HFFc6 (cell line): ENCODE measurements at regions not wholly inside any gene's neighbourhood (a gene's known extent, or its start where the extent isn't known, plus 50 kb on each side); places are given as distances from the start of the nearest gene placed in this dataset.

Experiments
- DNase-seq: peaks from one replicate; pipeline ENCODE4 v3.0.0-alpha.2; 2018
- H3K27ac Mint-ChIP-seq: 2 replicates; pipeline ENCODE4 v1.8.0; 2020; ENCODE audit warnings: mild to moderate bottlenecking, mixed read lengths
- H3K27me3 Mint-ChIP-seq: 2 replicates; pipeline ENCODE4 v1.8.0; 2021; ENCODE audit warnings: mild to moderate bottlenecking, moderate library complexity, mixed read lengths; ENCODE audit not compliant: insufficient read depth
- H3K36me3 Mint-ChIP-seq: 2 replicates; pipeline ENCODE4 v1.8.0; 2021; ENCODE audit warnings: low read depth, mixed read lengths
- H3K4me1 Mint-ChIP-seq: 2 replicates; pipeline ENCODE4 v1.8.0; 2020; ENCODE audit warnings: low read depth, mixed read lengths
- H3K4me3 Mint-ChIP-seq: 2 replicates; pipeline ENCODE4 v1.8.0; 2020; ENCODE audit warnings: mild to moderate bottlenecking, moderate library complexity, mixed read lengths
- H3K9me3 Mint-ChIP-seq: 2 replicates; pipeline ENCODE4 v1.8.0; 2020; ENCODE audit warnings: mild to moderate bottlenecking, mixed read lengths
- CTCF ChIP-seq: fragments of 200-600 bp; sonication (generic); IDR thresholded peaks from 2 replicates; pipeline ENCODE4 v1.5.0; 2021; ENCODE audit warnings: antibody characterized with exemption, mild to moderate bottlenecking

- Mint-ChIP-seq H3K4me1 (no peaks in the 10 kb centered on the region), H3K4me3 (no peak overlapping the region), H3K27me3 (no peaks in the 10 kb centered on the region; the same call in 1 of the 2 replicates), H3K9me3 (peaks cover 89% of the 10 kb centered on the region), H3K27ac (no peak overlapping the region), H3K36me3 (peaks cover 6% of the 10 kb centered on the region)
- no peak for TF ChIP-seq CTCF
- DNase-seq: no peak
Measured at GRCh38 chr11:134752526-134752925, 340.5 kb upstream of the B3GAT1 start.

GRCh38 chr11:134751766-134752165 lies 339.7 kb upstream of the B3GAT1 start:
- Mint-ChIP-seq H3K9me3 (peaks cover 92% of the 10 kb centered on the region), H3K4me3 (no peak overlapping the region), H3K36me3 (peaks cover 6% of the 10 kb centered on the region), H3K27ac (no peak overlapping the region), H3K27me3 (no peaks in the 10 kb centered on the region; the same call in 1 of the 2 replicates), H3K4me1 (no peaks in the 10 kb centered on the region)
- TF ChIP-seq CTCF: no peak
- DNase-seq: no peak

DNA sequence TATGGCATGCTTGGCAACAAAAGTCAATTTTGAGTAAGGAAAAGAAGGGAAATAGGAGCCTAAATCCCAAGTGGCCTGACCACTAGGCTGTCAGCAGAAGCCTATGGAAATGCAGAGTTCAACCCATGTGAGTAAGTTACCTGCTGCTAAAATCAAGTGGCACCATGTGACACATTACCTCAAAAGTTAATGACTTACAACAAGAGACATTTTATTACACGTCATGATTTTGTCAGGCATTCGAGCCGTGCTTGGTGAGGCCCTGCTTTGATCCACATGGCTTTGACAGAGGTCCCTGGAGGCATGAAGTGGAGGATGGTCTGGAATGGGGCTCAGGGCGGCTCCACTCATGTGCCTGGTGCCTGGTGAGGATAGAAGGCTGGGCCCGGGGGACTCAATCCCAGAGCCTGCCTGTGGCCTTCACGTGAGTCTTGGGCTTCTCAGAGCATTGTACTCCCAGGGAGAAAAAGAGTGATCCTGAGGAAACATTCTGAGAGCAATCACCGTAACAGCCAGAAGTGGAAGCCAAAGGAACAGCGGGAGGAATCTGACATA lies 339.1 kb upstream of the B3GAT1 start:
- Mint-ChIP-seq H3K4me1 (no peaks in the 10 kb centered on the region), H3K27ac (no peak overlapping the region), H3K9me3 (peaks cover 92% of the 10 kb centered on the region), H3K4me3 (no peak overlapping the region), H3K36me3 (peaks cover 6% of the 10 kb centered on the region; the same call in 1 of the 2 replicates), H3K27me3 (no peaks in the 10 kb centered on the region; the same call in 1 of the 2 replicates)
- TF ChIP-seq CTCF: no peak
- DNase-seq: no peak

- no peak for DNase-seq
- H3K4me1 Mint-ChIP-seq: no peaks in the 10 kb centered on the region
- no peak overlapping the region for H3K27ac Mint-ChIP-seq
- H3K9me3 Mint-ChIP-seq: peaks cover 92% of the 10 kb centered on the region
- H3K36me3 Mint-ChIP-seq: peaks cover 6% of the 10 kb centered on the region; the same call in 1 of the 2 replicates
- no peak overlapping the region for H3K4me3 Mint-ChIP-seq
- no peak for TF ChIP-seq CTCF
- no peaks in the 10 kb centered on the region; the same call in 1 of the 2 replicates for H3K27me3 Mint-ChIP-seq
Measured at GRCh38 chr11:134750619-134751018, 338.6 kb upstream of the B3GAT1 start.

- DNase-seq: no peak
- Mint-ChIP-seq H3K27ac (no peak overlapping the region), H3K9me3 (peaks cover 85% of the 10 kb centered on the region), H3K4me1 (no peaks in the 10 kb centered on the region), H3K27me3 (no peaks in the 10 kb centered on the region; the same call in 1 of the 2 replicates), H3K4me3 (no peak overlapping the region), H3K36me3 (peaks cover 6% of the 10 kb centered on the region; the same call in 1 of the 2 replicates)
- TF ChIP-seq CTCF: no peak
Measured at GRCh38 chr11:134749040-134749839, 337.2 kb upstream of the B3GAT1 start.
